H1 (cell line): ENCODE measurements at regions not wholly inside any gene's neighbourhood (a gene's known extent, or its start where the extent isn't known, plus 50 kb on each side); places are given as distances from the start of the nearest gene placed in this dataset.

Experiments
- CTBP2 ChIP-seq: IDR thresholded peaks from 2 replicates; pipeline ENCODE4 v1.7.0; 2011; ENCODE audit warnings: borderline replicate concordance, mild to moderate bottlenecking, moderate library complexity, mixed read lengths, low read length; ENCODE audit not compliant: insufficient read depth, insufficient read length

GRCh38 chr21:27764056-27764455 is 797.2 kb upstream of the ADAMTS5 start (continued):
- no peak for TF ChIP-seq CTBP2
- TF ChIP-seq, all 59 proteins: peak for 0
